Neural progenitor cell (in vitro differentiated cells): ENCODE measurements at regions not wholly inside any gene's neighbourhood (a gene's known extent, or its start where the extent isn't known, plus 50 kb on each side); places are given as distances from the start of the nearest gene placed in this dataset.

Source experiments
- DNase-seq: peaks from one replicate; pipeline ENCODE4 v3.0.0-alpha.2; 2016; ENCODE audit warnings: low spot score
- H2AFZ ChIP-seq: fragments of 200-600 bp; sonication (generic); replicated peaks from 2 replicates; pipeline ENCODE4 v1.6.1; 2016; ENCODE audit warnings: antibody characterized with exemption
- H3F3A ChIP-seq: fragments of 200-600 bp; sonication (generic); 2 replicates; pipeline ENCODE4 v1.6.1; 2016; ENCODE audit warnings: antibody characterized with exemption, low read depth
- H3K27ac ChIP-seq: fragments of 200-600 bp; sonication (generic); 2 replicates; pipeline ENCODE4 v1.5.1; 2016; ENCODE audit warnings: mild to moderate bottlenecking
- H3K27me3 ChIP-seq: fragments of 200-600 bp; sonication (generic); 2 replicates; pipeline ENCODE4 v1.6.1; 2016; ENCODE audit warnings: mild to moderate bottlenecking, moderate library complexity
- H3K36me3 ChIP-seq: fragments of 200-600 bp; sonication (generic); 2 replicates; pipeline ENCODE4 v1.5.1; 2016
- H3K4me1 ChIP-seq: fragments of 200-600 bp; sonication (generic); 2 replicates; pipeline ENCODE4 v1.6.1; 2016; ENCODE audit warnings: mixed run types
- H3K4me2 ChIP-seq: fragments of 200-600 bp; sonication (generic); 2 replicates; pipeline ENCODE4 v1.6.1; 2016
- H3K4me3 ChIP-seq: fragments of 200-600 bp; sonication (generic); 2 replicates; pipeline ENCODE4 v1.5.1; 2016
- H3K79me2 ChIP-seq: fragments of 200-600 bp; sonication (generic); 2 replicates; pipeline ENCODE4 v1.6.1; 2016; ENCODE audit warnings: low read depth
- H3K9ac ChIP-seq: fragments of 200-600 bp; sonication (generic); 2 replicates; pipeline ENCODE4 v1.6.1; 2016
- H3K9me3 ChIP-seq: fragments of 200-600 bp; sonication (generic); 2 replicates; pipeline ENCODE4 v1.5.1; 2016; ENCODE audit warnings: low read depth
- H4K20me1 ChIP-seq: fragments of 200-600 bp; sonication (generic); 2 replicates; pipeline ENCODE4 v1.6.1; 2016; ENCODE audit warnings: low read depth
- H3K27ac Mint-ChIP-seq: 3 replicates; pipeline ENCODE4 v1.8.0; 2021; ENCODE audit warnings: mixed read lengths
- H3K27me3 Mint-ChIP-seq: 2 replicates; pipeline ENCODE4 v1.8.0; 2022; ENCODE audit warnings: low read depth, mild to moderate bottlenecking, inconsistent platforms, moderate library complexity, mixed read lengths; ENCODE audit not compliant: insufficient read depth
- H3K36me3 Mint-ChIP-seq: 3 replicates; pipeline ENCODE4 v1.8.0; 2021; ENCODE audit warnings: mixed read lengths
- H3K4me1 Mint-ChIP-seq: 3 replicates; pipeline ENCODE4 v1.8.0; 2021; ENCODE audit warnings: mixed read lengths
- H3K4me3 Mint-ChIP-seq: 3 replicates; pipeline ENCODE4 v1.8.0; 2021; ENCODE audit warnings: mild to moderate bottlenecking, moderate library complexity, mixed read lengths
- H3K9me3 Mint-ChIP-seq: 3 replicates; pipeline ENCODE4 v1.8.0; 2020; ENCODE audit warnings: mixed read lengths
- EZH2 ChIP-seq: fragments of 200-600 bp; sonication (generic); IDR thresholded peaks from 2 replicates; pipeline ENCODE4 v1.6.1; 2017; ENCODE audit warnings: antibody characterized with exemption, mild to moderate bottlenecking, moderate library complexity
- EZH2phosphoT487 ChIP-seq: fragments of 200-600 bp; sonication (generic); IDR thresholded peaks from 2 replicates; pipeline ENCODE4 v1.6.1; 2017; ENCODE audit warnings: antibody characterized with exemption
- TF ChIP-seq, protein P1 (sequence below): fragments of 200-600 bp; sonication (generic); IDR thresholded peaks from 2 replicates; pipeline ENCODE4 v1.5.1; 2017; ENCODE audit warnings: antibody characterized with exemption, mild to moderate bottlenecking

DNA sequence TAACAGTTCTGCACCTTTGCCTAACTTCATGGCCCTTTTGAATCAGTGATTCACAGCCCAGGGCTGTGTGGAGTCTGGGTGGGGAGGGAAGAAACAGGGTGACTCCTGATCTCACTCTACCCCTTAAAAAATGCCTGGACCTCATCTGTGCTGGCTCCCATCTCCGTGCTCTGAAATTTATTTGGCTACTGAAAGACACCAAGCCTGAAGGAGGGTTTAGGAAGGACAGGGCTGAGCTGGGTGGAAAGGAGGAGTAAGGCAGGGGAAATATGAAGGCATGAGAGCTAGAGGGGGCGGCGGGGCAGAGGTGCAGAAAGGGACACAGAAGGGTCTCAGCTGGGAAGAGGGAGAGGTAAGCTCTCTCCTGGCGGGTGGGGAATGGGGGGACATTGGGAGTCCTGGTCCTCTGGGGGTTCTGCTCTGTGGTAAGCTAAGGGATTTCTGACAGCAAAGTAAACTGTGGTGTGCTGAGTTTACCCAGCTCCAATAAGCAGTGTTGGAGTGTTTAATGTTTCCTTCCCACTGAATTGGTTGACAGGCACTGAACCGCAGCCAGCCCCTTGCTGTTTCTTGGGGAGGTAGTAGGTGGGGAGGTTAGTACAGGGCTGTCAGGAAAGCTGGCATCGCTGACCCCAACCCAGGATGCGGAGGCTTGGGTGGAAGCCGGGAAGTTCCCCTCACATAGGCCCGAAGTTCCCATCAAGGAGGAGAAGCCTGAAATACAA, 71.1 kb downstream of the RPUSD4 start:
- peaks cover 1% of the 10 kb centered on the region for H3K4me1 ChIP-seq
- Mint-ChIP-seq H3K9me3 (no peaks in the 10 kb centered on the region), H3K4me3 (no peak overlapping the region), H3K36me3 (peaks cover 2% of the 10 kb centered on the region), H3K27me3 (peaks cover 33% of the 10 kb centered on the region), H3K4me1 (peaks cover 57% of the 10 kb centered on the region), H3K27ac (peak overlapping the region; percentile 78)
- peaks cover 23% of the 10 kb centered on the region for H3K27me3 ChIP-seq
- no peaks in the 10 kb centered on the region for H3K79me2 ChIP-seq
- no peaks in the 10 kb centered on the region for H4K20me1 ChIP-seq
- no peak overlapping the region for H3K4me3 ChIP-seq
- no peak overlapping the region for H3K27ac ChIP-seq
- no peaks in the 10 kb centered on the region for H3K36me3 ChIP-seq
- H2AFZ ChIP-seq, result no peak overlapping the region
- no peak for DNase-seq
- no peak overlapping the region for H3K4me2 ChIP-seq
- no peak for TF ChIP-seq EZH2
- TF ChIP-seq EZH2phosphoT487, result no peak
- TF ChIP-seq, protein P1, sequence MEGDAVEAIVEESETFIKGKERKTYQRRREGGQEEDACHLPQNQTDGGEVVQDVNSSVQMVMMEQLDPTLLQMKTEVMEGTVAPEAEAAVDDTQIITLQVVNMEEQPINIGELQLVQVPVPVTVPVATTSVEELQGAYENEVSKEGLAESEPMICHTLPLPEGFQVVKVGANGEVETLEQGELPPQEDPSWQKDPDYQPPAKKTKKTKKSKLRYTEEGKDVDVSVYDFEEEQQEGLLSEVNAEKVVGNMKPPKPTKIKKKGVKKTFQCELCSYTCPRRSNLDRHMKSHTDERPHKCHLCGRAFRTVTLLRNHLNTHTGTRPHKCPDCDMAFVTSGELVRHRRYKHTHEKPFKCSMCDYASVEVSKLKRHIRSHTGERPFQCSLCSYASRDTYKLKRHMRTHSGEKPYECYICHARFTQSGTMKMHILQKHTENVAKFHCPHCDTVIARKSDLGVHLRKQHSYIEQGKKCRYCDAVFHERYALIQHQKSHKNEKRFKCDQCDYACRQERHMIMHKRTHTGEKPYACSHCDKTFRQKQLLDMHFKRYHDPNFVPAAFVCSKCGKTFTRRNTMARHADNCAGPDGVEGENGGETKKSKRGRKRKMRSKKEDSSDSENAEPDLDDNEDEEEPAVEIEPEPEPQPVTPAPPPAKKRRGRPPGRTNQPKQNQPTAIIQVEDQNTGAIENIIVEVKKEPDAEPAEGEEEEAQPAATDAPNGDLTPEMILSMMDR, result no peak
- H3K9me3 ChIP-seq, result no peaks in the 10 kb centered on the region
- H3K9ac ChIP-seq, result no peak overlapping the region
- H3F3A ChIP-seq, result peaks cover 2% of the 10 kb centered on the region

DNA sequence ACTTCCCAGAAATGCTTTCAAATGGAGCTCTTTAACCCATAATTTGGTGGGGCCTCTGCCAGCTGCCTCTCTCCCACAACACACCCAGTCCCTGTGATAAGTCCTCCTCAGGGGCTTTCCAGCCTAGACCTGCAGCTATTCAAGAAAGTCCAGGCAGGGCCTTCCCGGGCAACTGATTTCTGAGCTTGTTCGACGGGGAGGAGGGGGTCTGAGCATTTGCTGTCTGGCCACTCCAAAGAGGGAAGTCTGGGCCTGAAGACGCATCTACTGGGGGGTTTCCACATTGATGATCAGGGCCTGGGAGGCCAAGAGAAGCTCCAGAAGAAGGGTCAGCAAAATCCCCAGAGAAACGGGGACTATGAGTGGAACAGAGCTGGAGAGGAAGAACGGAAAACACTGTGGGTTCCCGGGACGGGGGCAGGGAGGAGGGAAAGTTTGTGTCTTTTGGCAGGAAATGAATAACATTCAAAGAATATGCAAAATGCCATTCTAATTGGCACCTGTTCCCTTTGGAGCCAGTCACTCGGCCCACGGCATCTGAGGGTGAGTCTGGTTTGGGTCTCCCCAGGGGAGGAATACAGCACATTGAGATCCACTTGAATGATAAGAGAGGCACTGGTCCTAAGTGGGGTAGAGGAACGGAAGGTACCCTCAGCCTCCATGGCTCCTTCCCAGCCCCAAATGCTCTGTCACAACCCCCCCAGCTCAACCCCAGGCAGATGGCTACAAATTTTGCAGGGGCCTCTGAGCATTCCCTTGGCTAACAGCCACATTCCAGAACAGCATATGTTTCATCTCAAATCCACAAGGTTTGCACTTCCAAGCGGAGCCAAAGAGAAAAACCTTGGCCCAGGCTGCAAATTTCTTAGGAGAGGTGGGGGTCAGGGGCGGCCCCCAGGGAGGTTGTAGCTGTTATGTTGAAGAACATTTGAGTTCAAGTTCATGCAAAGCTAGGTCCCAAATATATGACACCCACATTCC, 72.0 kb downstream of the RPUSD4 start:
- Histone ChIP-seq H3K27me3 (peaks cover 26% of the 10 kb centered on the region), H2AFZ (no peak overlapping the region), H4K20me1 (no peaks in the 10 kb centered on the region), H3K36me3 (no peaks in the 10 kb centered on the region), H3K4me3 (no peak overlapping the region), H3K4me1 (peaks cover 4% of the 10 kb centered on the region), H3K79me2 (no peaks in the 10 kb centered on the region), H3K9ac (no peak overlapping the region), H3K9me3 (no peaks in the 10 kb centered on the region), H3K4me2 (no peak overlapping the region), H3K27ac (no peak overlapping the region), H3F3A (no peaks in the 10 kb centered on the region)
- DNase-seq, result no peak
- Mint-ChIP-seq H3K36me3 (peaks cover 2% of the 10 kb centered on the region), H3K9me3 (no peaks in the 10 kb centered on the region), H3K4me1 (peaks cover 59% of the 10 kb centered on the region), H3K27me3 (peaks cover 34% of the 10 kb centered on the region), H3K4me3 (no peak overlapping the region), H3K27ac (peak overlapping the region; percentile 35)
- TF ChIP-seq, protein P1, result no peak
- no peak for TF ChIP-seq EZH2
- no peak for TF ChIP-seq EZH2phosphoT487

DNA sequence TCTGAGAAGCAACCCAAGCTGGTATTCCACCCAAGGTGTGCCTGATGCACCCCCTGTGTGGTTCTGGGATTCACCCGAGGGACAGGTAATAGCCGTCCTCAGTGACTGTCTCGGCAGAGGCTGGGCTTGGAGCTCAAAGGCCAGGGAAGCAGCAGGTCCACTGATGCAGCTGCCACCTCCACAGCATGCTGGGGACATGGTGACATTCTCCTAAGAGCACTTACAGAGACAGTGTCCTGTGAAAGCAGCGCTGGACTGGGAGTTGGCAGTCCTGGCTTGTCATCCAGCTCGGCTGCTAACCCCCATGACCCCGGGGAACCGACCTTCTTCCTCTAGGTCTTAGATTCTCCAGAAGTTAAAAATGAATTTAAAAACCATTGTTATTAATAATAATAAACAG, 72.8 kb downstream of the RPUSD4 start:
- H3K4me2 ChIP-seq, result no peak overlapping the region
- H3K36me3 Mint-ChIP-seq, result no peaks in the 10 kb centered on the region
- TF ChIP-seq EZH2phosphoT487, result no peak
- peaks cover 29% of the 10 kb centered on the region for H3K27me3 ChIP-seq
- H3K9ac ChIP-seq, result no peak overlapping the region
- no peaks in the 10 kb centered on the region for H3K9me3 Mint-ChIP-seq
- peaks cover 31% of the 10 kb centered on the region for H3K27me3 Mint-ChIP-seq
- H3K4me3 ChIP-seq, result no peak overlapping the region
- no peak overlapping the region for H3K27ac ChIP-seq
- no peaks in the 10 kb centered on the region for H4K20me1 ChIP-seq
- no peaks in the 10 kb centered on the region for H3K9me3 ChIP-seq
- DNase-seq, result no peak
- no peak overlapping the region for H3K27ac Mint-ChIP-seq
- H3F3A ChIP-seq, result no peaks in the 10 kb centered on the region
- H3K4me1 ChIP-seq, result peaks cover 11% of the 10 kb centered on the region
- H3K4me1 Mint-ChIP-seq, result peaks cover 63% of the 10 kb centered on the region
- no peak overlapping the region for H2AFZ ChIP-seq
- peak overlapping the region; percentile 11 for H3K4me3 Mint-ChIP-seq
- H3K79me2 ChIP-seq, result no peaks in the 10 kb centered on the region
- H3K36me3 ChIP-seq, result no peaks in the 10 kb centered on the region
